ENCODE measurements at regions not wholly inside any gene's neighbourhood (a gene's known extent, or its start where the extent isn't known, plus 50 kb on each side); places are given as distances from the start of the nearest gene placed in this dataset.

DNA sequence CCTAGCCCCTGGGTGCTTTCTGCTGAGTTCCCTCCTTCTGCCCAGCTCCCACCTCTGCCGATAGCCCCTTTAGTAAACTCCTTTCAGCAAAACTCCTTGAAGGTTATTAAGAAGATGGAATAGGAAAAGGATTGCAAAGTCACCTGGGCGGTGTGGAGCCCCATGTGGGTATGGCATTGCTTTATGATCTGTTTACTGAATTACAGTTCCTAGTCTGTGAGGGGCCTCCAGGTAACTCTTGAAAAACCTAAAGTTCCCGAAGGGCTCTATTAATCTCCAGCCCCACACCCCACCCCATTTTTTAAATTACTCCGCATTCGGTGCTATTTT, 116.9 kb upstream of the UXS1 start:
- TF ChIP-seq POLR2A (IDR thresholded peaks at IDR 0.05; ENCODE audit: borderline replicate concordance, extremely low read depth, insufficient read depth, insufficient read length) (no peak), POLR2AphosphoS5 (IDR thresholded peaks at IDR 0.05; ENCODE audit: low read depth, low read length) (no peak), EZH2phosphoT487 (IDR thresholded peaks at IDR 0.05; ENCODE audit: borderline replicate concordance) (no peak), ELF1 (IDR thresholded peaks at IDR 0.05; ENCODE audit: borderline replicate concordance, low read depth) (no peak), SRF (IDR thresholded peaks at IDR 0.05; ENCODE audit: low read depth) (no peak), JUND (IDR thresholded peaks at IDR 0.05) (no peak)
- TF ChIP-seq, protein P1, sequence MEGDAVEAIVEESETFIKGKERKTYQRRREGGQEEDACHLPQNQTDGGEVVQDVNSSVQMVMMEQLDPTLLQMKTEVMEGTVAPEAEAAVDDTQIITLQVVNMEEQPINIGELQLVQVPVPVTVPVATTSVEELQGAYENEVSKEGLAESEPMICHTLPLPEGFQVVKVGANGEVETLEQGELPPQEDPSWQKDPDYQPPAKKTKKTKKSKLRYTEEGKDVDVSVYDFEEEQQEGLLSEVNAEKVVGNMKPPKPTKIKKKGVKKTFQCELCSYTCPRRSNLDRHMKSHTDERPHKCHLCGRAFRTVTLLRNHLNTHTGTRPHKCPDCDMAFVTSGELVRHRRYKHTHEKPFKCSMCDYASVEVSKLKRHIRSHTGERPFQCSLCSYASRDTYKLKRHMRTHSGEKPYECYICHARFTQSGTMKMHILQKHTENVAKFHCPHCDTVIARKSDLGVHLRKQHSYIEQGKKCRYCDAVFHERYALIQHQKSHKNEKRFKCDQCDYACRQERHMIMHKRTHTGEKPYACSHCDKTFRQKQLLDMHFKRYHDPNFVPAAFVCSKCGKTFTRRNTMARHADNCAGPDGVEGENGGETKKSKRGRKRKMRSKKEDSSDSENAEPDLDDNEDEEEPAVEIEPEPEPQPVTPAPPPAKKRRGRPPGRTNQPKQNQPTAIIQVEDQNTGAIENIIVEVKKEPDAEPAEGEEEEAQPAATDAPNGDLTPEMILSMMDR (IDR thresholded peaks at IDR 0.05 in 2 of 3, conservative IDR thresholded peaks at IDR 0.05 in 1 of 3; ENCODE audit: borderline replicate concordance in 1 of 3, insufficient read depth in 1 of 3, low read depth in 2 of 3, low read length in 2 of 3), result no peak
- TF ChIP-seq, protein P2, sequence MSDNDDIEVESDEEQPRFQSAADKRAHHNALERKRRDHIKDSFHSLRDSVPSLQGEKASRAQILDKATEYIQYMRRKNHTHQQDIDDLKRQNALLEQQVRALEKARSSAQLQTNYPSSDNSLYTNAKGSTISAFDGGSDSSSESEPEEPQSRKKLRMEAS (IDR thresholded peaks at IDR 0.05), result no peak
